HG03558 (cell line): ENCODE measurements at regions not wholly inside any gene's neighbourhood (a gene's known extent, or its start where the extent isn't known, plus 50 kb on each side); places are given as distances from the start of the nearest gene placed in this dataset.
"Not testable (repeated sequence)": the region's sequence is repeated elsewhere in the genome, so short reads cannot be mapped to it uniquely, and the experiment has no call there.

Experiments
- ATAC-seq: cut with Tn5 transposase; IDR thresholded peaks from one replicate; pipeline ENCODE4 v1.9.1; 2021; ENCODE audit warnings: moderate number of reproducible peaks; ENCODE audit not compliant: unreplicated experiment; ENCODE audit errors: extremely low read depth

DNA sequence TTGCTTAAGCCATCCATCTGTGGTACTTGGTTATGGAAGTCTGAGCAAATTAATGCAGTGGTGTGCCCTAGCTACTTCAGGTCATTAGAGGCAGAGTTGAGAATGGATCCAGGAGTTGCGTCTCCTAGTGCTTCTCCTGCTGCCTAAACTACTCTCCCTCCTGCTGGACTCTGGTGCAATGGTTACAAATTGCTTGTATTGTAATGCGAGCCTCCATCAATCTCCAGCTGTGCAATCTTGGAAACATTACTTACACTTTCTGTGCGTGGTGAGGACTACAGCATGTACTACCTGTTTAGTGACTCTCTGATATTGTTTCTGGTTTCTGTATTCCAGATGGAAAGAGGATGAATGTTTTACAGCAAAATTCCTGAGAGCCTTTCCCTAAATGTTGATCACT lies 119.0 kb upstream of the CYRIA start:
- no peak for ATAC-seq

DNA sequence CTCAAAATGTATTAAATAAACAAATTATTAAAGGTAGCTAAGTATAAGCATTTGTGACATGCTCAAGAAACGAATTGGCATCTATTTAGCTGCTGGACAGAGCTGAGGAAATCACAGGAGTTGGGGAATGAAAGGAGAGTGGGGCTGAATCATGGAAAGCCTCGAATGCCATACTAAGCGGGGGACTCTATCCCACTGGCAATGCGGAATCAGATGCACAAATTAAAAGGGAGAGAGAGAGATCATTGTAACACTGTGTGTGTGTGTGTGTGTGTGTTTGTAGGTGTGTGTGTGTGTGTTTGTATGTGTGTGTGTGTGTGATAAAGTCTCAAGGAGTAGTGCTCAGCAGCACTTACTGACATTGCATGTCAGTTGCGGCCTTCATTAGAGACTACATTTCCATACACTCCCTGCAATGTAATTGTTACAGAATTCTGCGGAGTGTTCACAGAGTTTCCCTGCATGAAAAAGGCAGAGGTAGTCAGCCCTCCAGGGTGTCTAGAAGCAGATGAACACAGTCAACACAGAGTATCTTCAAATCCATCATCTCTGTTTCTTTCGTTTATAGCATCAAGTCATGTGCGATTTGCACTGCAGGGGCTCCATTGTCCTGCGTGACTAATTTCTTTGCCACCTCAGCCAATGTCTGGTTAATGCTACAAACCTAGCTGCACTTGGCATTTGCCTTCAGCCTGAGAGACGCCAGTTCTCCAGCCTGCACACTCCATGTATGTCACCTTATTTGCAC lies 111.7 kb upstream of the CYRIA start:
- no peak for ATAC-seq

DNA sequence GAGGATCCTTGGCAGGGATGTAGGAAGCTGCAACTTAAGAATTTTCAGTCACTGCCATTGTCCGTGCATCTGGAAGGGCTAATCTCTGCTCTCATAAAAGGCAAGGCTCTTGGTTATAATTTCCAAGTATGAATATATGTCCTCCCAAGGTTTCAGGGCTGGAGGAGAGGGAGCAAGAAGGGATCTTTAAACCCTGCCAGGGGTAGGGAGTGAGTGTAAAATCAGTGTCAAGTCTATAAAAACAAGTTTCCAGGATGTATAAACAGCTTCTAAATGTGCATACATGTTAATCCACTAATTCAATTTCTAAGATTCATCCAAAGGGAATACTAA lies 110.2 kb upstream of the CYRIA start:
- ATAC-seq, result no peak

DNA sequence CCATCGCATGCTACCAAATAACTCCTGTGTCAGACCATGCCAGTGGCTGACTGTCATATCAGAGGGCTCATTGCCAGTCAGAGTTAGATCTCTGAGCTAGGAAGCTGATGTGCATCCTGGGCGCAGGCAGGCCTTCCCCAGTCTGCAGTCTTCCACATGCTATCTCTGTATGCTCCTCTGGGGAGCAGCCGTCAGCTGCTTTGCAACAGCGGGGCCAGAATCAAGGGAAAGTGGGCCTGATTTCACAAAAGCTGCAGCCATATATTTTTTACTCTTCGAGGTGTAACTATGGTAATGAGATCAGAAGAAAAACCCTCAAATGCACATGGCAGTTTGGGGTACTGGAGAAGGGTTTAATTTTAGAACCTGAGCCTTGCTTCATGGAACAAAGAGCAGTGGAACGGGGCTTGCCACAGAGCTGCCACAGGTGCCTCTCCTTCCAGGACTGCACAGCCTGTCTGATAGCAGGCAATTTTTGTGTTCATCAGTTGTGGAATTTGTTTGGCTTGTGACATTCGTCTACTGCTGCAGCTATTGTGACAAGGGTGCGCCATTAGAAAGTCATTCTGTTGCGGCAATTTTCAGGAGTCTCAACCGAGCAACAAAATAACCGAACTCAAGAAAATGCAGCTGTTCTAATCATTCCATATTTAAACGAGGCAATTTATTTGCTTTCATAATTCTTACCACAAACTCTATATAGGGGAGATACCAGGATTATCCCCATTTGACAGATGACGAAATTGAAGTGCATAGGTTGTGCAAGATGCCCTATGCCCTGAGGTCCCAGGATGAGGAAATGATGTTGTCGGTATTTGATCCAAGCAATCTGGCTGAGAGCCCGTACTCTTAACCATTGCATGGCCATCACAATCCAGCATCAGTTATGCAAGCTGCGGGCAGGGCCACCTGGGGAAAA lies 109.6 kb upstream of the CYRIA start:
- no peak for ATAC-seq

DNA sequence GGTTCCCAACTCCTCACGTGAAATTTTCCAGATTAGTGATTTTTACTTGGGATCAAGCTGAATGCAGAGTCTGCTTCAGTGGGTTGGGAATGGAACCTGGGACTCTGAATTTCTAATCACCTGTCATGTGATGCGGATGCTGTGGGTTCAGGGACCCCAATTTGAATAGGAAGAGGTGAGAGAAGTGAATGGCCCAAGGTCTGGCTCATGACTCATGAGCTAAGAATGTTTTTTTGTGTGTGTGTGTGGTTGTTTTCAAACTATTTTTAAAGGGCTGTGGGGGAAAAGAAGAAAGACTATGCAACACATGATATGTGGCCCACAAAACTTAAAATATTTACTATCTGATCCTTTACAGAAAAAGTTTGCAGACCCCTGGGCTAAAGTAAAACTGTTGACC lies 108.5 kb upstream of the CYRIA start:
- ATAC-seq, result no peak

DNA sequence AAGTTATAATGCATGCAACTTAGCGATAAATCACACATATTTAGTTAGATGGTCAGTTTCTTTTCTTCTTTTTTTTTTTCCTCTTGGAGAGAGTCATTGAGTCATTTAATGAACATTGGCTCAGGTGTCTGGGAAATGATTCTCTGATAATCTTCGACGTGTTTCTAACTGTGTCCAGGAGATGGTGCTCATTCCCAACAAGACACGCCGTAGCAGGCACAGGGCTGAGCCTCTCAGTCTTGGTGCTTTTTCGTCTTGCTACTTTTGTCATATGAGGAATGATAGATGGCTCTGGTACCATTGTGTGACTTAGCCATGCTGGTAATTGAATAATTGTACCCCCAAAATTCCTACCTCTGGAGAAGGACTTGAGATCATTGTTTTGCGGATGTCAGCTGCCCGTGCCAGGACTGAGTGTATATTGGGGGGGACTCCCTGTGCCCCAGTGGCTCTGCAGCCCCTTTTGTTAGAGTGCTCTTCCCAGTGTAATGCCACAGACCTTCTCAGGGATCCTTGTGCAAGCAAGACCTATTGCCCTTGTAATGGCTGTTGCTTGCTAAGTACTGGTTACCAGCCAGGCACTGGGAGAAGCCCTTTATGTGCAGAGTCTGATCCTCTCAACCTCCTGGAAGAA lies 107.6 kb upstream of the CYRIA start:
- no peak for ATAC-seq

DNA sequence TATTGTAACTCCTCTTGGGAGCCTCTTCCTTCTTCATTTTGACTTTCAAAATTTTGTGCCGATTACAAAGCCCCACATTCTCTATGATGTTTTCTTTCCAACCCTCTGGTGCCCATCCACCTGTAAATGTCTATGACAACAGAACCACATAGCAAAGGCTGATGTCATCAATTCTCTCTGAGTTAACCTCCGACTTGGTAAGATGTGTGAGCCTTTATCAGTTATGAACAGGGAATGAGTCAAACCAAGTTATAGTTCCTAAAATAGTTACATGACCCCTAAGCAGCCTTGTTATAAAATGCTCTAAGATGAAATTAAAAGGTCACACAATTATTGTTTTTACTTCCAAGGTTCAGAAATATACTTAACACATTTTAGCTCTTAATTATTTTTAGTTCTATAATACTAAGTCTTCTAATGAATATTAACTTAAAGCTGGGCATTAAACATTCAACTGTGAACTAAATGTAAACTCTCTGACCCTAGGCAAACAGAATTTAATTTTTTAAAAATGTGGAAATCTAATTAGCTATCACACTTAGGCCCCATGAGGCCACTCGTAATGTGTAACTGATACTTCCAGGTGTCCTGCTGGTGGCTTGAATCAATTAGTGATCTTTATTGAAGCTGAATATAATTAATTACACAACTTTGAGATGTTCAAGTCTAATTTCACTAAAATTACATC lies 102.3 kb upstream of the CYRIA start:
- ATAC-seq, result no peak

DNA sequence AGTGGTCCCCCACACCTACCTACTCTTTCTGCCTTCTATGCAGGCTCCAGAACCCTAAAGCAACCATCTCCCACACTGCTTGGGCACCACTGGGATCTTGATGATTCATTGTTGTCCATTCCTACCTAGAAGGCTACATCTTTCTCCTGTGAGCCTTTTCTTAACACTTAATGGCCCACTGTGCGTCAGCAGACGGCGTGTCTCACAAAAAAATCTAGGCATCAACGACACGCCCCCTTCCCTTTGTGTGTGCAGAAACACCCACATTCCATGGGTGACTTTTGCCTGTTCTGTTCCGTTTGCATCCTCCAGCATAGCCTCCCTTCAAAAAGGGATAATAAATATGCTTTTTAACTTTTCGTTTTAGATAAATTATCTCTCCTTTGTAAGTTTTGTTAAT lies 99.7 kb upstream of the CYRIA start:
- no peak for ATAC-seq

DNA sequence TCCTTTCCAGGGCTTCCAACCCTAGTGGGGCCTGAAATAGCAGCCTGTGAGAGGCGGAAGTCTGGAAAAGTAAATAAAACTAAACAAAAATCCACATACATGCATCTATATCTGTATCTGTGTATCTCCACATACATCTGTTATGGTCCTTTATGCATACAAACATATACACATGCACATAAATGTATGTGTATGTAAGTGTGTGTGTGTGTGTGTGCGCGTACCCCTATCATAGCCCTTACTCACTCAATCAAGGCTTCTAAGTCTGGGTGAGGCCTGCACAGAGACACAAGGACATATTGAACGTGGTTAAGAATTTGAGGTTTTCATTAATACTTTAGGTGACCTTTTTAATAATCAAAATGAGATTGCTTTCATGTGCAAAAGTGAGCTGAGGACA lies 98.9 kb upstream of the CYRIA start:
- no peak for ATAC-seq

DNA sequence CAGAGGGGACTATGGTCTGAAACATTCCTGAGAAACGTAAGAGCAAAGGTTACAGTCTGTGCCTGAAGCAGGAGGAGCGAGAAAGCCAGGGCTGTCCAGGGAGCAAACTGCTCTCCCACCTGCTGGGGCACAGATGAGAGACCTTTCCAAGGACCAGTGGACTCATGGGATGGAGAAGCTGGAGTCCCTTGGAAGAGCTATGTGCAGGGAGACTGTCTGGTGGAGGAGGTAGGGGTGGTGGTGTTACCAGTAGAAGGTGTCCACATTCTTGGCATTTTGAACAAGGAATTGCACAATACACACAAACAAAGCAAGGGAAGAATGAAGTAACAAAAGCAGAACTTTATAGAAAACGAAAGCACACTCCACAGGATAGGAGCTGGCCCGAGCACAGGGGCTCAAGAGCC lies 97.9 kb upstream of the CYRIA start:
- no peak for ATAC-seq

DNA sequence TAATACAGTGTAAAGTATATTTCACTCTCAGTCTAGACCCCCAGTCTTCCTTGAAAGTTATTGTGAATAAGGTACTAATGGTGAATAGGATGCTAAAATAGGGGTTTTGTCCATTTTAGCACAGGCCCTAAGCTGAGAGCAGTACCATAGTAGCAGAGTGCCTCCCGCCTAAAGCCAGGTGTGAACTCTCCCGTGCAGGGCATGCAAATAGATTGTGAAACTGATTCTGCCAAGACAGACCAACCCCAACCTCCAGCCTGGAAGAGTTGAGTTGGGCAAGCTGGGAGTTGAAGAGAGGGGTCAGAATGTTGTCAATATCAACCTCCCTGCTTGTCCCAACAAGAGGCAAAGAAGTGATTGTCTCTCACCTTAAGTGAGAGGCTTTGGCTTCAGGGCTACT lies 97.4 kb upstream of the CYRIA start:
- no peak for ATAC-seq

DNA sequence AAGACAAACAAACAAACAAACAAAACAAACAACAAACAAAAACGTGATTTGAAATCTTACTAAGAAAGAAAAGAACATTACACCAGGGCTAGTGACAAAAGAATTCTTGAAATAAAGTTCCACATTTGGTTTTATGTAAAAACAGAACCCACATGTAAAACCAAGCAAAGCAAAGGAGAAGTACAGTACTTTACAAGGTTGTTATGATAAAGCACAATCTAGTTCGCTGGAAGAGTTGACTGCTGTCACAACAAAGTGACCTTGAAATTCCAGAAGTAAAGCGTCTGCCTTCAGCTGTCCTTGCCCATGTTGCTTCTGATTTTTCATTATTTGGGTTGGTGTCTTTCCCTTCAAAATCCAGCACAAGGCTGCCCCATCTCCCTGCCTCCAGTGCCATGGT lies 94.8 kb upstream of the CYRIA start:
- no peak for ATAC-seq

DNA sequence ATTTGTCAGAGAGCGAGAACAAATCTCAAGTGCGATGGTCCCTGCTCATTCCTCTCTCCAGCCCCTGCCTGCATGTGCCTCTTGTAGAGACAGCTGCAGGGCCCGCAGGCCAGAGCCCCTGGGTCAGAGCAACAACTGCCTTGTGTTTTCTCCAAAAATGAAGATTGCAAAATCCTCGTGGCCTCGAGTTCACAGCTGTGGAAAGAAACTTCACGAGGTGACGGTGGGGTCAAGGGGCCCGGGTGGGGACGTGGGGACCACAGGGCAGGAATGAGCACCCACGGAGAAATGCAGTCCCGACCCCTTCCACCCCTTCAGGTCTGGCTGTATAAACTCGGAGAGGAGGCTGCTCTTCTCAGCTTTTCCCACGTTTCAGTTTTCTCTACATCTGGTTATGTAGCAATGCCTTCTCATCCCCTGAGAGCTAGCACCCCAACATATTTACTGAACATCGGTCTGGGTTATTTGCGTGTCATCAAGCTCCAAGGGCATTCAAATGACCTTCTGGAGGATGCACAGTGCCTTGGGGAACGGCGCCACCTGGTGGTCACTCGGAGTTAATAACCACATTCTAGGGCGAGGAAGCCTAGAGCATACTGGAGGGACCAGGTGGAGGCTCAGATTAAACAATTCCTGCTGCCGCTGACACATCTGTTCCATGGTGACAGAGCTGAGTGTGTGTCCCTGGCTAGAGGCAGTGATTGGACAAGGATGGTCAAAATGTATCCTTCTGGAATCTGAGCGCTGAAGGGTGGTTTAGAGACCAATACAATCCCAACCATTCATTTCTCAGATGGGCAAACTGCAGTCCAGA lies 91.4 kb upstream of the CYRIA start:
- peak; percentile 90 for ATAC-seq

DNA sequence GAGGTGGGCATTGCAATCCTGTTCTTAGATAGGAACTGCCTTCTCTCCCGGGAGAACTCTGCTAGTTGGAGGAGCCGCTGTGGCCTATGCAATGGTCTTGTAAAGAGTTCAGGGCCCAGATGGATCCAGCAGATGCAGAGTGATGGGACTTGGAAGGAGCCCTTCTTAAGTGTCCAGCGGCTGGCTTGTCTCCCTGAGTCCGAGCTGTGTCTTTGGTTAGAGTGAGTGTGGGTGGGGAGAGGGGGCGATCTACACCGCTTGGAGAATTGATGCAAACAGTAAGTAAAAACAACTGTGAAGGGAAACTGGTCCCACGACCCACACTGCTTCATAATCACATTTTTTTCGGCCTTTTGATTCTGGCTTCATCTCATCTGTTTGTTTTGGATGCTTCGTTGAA lies 89.8 kb upstream of the CYRIA start:
- ATAC-seq, result no peak

DNA sequence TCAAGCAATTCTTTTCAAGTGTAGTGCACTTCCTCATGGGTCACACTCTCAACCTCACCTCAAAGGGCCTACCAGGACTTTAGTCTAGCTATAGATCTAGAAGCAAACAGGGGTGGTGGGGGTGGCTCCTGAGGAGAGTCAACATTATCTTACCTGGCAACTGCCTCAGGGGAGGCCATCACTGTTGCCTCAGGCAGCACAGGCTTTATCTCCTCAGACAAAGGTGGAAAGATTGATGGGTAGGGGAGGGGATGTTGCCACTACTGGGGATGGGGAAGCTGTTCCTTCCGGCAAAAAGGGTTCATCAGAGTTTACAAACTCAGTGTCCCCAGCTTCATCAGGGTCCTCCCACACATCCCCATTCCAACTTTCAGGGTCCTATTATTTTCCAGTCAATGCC lies 87.4 kb upstream of the CYRIA start:
- not testable (repeated sequence) for ATAC-seq

DNA sequence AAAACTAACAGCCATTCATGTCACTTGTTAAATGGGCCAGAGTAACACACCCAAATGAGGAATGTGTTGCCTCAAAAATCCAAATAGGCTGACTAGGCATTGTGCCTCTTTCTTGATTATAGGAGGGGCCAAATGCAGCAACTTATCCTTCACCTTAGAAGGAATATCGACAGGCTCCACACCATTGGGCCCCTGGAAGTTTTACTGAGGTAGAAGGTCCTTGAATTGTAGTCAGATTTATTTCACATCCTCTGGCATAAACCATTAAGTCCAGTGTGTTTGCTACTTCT lies 85.2 kb upstream of the CYRIA start:
- ATAC-seq, result not testable (repeated sequence)

DNA sequence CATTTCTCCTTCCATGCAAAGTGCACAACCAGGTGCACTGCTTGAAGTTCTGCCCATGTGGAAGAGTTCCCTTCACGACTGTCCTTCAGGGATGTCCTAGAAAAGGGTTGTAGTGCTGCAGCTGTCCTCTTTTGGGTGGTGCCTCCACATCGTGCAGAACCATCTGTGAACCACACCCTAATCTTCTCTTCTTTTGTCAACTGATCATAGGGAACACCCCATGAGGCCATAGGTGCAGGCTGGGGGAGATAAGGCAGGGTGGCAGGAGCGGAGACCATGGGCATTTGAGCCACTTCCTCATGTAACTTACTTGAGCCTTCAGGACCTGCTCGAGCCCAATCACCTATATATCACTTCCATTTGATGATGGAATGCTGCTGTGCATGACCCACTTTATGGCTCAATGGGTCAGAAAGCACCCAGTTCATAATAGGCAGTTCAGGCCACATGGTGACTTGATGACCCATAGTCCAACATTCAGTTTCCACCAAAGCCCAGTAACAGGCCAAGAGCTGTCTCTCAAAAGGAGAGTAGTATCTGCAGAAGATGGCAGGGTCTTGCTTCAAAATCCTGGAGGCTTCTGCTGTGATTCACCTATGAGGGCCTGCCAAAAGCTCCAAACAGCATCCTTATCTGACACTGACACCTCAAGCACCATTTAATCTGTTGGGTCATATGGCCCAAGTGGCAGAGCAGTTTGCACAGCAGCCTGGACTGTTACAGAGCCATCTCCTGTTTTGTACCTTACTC lies 84.7 kb upstream of the CYRIA start:
- ATAC-seq, result no peak

DNA sequence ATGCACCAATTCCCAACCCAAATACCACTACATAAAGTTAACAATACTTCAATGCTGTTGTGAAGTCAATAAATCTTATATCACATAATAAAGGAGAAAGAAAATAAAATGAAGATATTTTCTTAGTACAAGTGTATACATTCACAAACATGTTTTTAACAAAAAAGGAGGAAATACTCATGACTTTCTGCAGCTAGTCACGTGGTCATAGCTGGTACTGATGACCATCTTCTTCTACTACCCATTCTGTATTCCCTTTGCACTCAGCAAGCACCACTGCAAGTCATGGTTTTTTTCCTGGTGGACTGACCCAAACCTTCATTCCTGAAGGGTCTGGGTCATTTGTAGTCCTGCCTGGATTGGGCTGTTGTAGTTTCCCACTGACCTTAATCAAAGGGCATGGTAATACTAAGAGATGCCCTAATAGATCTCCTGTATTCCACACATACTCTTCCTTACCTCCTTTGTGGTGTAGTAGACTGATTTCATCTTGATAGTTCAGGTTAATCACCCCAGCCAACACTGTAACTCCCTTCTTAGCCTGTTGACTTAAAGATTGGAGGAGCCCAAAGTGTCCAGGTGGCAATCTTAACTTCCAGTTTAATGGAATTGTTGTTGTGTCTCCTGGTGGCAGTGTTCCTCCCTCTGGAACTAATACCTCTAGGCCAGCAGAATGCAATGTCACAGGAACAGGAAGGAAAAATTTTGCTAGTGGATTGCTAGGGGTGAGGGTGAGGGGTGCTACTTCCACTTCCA lies 83.1 kb upstream of the CYRIA start:
- not testable (repeated sequence) for ATAC-seq

DNA sequence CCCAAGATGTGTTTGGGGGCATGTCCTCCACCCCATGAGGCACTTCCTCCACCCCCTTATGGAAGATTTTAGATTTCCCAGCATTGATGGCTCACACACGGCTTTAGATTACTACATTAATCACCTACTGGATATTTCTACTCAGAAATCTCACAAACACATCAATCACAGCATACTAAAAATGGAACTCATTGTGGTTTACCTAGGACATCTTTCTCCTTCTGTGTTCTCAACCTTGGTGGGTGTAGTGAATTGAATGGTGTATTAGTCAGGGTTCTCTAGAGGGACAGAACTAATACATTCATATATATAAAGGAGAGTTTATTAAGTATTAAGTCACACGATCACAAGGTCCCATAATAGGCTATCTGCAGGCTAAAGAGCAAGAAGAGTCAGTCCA lies 82.1 kb upstream of the CYRIA start:
- no peak for ATAC-seq
